K562 (cell line): ENCODE measurements at regions not wholly inside any gene's neighbourhood (a gene's known extent, or its start where the extent isn't known, plus 50 kb on each side); places are given as distances from the start of the nearest gene placed in this dataset.

Experiments used
- FOXO4 ChIP-seq: fragments of 450-650 bp; formaldehyde crosslinking; IDR thresholded peaks from 2 replicates; pipeline ENCODE4 v1.4.0; 2020; ENCODE audit warnings: mild to moderate bottlenecking, moderate library complexity
- NFE2 ChIP-seq: IDR thresholded peaks from 2 replicates; pipeline ENCODE4 v1.6.1; 2014; ENCODE audit warnings: antibody characterized with exemption, low read depth
- NR3C1 ChIP-seq: sonication (generic); formaldehyde crosslinking; IDR thresholded peaks from 2 replicates; pipeline ENCODE4 v1.8.1; 2022; ENCODE audit warnings: missing genetic modification reagents
- U2AF1 ChIP-seq: fragments of 200-400 bp; formaldehyde crosslinking; optimal IDR thresholded peaks from 2 replicates; pipeline ENCODE3; 2017; ENCODE audit warnings: mild to moderate bottlenecking, low read depth, low read length, moderate library complexity
- XRCC5 ChIP-seq: fragments of 200-400 bp; formaldehyde crosslinking; IDR thresholded peaks from 2 replicates; pipeline ENCODE4 v1.6.1; 2017; ENCODE audit warnings: low read depth, mild to moderate bottlenecking, low read length
- ZNF592 ChIP-seq: fragments of 450-650 bp; IDR thresholded peaks from 2 replicates; pipeline ENCODE4 v1.6.1; 2017; ENCODE audit warnings: antibody characterized with exemption, mild to moderate bottlenecking
- ZNF655 ChIP-seq: fragments of 250-450 bp; sonication (Bioruptor Pico); IDR thresholded peaks from 2 replicates; pipeline ENCODE4 v1.5.0; 2021
- ZNF699 ChIP-seq: fragments of 250-450 bp; sonication (Bioruptor Pico); IDR thresholded peaks from 2 replicates; pipeline ENCODE4 v1.8.0; 2021; ENCODE audit warnings: mild to moderate bottlenecking, moderate library complexity; ENCODE audit not compliant: insufficient replicate concordance

GRCh38 chr4:138716559-138717335 is 298.8 kb upstream of the NOCT start (continued):
- no peak for TF ChIP-seq ZNF592
- TF ChIP-seq NFE2: no peak
- no peak for TF ChIP-seq U2AF1
- no peak for TF ChIP-seq ZNF699 (CRISPR knock-in tag)
- TF ChIP-seq NR3C1 (CRISPR knock-in tag): no peak
- TF ChIP-seq FOXO4 (CRISPR knock-in tag): no peak
- no peak for TF ChIP-seq XRCC5
- TF ChIP-seq ZNF655 (CRISPR knock-in tag): no peak
- TF ChIP-seq, all 486 proteins: peak for 0
